ENCODE measurements at regions not wholly inside any gene's neighbourhood (a gene's known extent, or its start where the extent isn't known, plus 50 kb on each side); places are given as distances from the start of the nearest gene placed in this dataset.
A peak's percentile ranks its signal among the peaks of the same experiment; 100 is the strongest.

DNA sequence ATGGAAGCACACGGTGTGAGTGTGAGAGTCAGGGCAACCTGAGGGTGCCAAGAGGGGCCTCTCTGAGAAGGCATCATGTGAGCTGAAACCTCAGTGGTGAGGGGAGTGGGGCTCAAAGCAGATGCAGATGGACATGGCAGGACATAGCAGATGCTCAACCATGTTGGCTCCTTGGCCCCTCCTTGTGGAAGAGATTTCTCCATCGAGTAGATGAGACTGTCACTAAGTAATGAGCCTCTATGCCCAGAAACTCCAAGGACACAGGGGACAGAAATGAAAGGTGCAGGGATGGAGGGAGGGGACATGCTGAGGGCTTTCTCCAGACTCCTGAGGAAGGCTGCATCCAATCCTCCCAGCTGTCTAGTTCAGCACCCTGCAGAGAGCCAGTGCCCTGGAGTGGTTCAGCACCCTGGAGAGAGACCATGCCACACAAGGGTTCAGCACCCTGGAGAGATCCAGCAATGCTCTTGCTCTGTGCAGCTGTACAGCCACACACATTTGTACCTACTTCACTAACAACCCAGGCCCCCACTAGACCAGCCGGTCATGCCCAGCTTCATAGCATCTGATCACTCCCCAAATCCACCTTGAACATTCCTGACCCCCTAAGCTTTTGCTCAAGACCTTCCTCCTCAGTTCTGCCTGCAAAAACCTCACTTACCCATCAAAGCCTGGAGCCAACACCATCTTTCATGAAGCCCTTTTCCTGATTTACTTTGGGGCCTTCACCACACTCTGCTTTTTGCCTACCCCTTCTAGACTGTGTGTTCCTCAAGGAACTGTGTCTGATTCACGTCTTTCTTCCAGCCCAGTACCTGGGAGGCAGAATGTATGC lies 252.0 kb downstream of the CTTN start (continued):
- TF ChIP-seq, protein P1, sequence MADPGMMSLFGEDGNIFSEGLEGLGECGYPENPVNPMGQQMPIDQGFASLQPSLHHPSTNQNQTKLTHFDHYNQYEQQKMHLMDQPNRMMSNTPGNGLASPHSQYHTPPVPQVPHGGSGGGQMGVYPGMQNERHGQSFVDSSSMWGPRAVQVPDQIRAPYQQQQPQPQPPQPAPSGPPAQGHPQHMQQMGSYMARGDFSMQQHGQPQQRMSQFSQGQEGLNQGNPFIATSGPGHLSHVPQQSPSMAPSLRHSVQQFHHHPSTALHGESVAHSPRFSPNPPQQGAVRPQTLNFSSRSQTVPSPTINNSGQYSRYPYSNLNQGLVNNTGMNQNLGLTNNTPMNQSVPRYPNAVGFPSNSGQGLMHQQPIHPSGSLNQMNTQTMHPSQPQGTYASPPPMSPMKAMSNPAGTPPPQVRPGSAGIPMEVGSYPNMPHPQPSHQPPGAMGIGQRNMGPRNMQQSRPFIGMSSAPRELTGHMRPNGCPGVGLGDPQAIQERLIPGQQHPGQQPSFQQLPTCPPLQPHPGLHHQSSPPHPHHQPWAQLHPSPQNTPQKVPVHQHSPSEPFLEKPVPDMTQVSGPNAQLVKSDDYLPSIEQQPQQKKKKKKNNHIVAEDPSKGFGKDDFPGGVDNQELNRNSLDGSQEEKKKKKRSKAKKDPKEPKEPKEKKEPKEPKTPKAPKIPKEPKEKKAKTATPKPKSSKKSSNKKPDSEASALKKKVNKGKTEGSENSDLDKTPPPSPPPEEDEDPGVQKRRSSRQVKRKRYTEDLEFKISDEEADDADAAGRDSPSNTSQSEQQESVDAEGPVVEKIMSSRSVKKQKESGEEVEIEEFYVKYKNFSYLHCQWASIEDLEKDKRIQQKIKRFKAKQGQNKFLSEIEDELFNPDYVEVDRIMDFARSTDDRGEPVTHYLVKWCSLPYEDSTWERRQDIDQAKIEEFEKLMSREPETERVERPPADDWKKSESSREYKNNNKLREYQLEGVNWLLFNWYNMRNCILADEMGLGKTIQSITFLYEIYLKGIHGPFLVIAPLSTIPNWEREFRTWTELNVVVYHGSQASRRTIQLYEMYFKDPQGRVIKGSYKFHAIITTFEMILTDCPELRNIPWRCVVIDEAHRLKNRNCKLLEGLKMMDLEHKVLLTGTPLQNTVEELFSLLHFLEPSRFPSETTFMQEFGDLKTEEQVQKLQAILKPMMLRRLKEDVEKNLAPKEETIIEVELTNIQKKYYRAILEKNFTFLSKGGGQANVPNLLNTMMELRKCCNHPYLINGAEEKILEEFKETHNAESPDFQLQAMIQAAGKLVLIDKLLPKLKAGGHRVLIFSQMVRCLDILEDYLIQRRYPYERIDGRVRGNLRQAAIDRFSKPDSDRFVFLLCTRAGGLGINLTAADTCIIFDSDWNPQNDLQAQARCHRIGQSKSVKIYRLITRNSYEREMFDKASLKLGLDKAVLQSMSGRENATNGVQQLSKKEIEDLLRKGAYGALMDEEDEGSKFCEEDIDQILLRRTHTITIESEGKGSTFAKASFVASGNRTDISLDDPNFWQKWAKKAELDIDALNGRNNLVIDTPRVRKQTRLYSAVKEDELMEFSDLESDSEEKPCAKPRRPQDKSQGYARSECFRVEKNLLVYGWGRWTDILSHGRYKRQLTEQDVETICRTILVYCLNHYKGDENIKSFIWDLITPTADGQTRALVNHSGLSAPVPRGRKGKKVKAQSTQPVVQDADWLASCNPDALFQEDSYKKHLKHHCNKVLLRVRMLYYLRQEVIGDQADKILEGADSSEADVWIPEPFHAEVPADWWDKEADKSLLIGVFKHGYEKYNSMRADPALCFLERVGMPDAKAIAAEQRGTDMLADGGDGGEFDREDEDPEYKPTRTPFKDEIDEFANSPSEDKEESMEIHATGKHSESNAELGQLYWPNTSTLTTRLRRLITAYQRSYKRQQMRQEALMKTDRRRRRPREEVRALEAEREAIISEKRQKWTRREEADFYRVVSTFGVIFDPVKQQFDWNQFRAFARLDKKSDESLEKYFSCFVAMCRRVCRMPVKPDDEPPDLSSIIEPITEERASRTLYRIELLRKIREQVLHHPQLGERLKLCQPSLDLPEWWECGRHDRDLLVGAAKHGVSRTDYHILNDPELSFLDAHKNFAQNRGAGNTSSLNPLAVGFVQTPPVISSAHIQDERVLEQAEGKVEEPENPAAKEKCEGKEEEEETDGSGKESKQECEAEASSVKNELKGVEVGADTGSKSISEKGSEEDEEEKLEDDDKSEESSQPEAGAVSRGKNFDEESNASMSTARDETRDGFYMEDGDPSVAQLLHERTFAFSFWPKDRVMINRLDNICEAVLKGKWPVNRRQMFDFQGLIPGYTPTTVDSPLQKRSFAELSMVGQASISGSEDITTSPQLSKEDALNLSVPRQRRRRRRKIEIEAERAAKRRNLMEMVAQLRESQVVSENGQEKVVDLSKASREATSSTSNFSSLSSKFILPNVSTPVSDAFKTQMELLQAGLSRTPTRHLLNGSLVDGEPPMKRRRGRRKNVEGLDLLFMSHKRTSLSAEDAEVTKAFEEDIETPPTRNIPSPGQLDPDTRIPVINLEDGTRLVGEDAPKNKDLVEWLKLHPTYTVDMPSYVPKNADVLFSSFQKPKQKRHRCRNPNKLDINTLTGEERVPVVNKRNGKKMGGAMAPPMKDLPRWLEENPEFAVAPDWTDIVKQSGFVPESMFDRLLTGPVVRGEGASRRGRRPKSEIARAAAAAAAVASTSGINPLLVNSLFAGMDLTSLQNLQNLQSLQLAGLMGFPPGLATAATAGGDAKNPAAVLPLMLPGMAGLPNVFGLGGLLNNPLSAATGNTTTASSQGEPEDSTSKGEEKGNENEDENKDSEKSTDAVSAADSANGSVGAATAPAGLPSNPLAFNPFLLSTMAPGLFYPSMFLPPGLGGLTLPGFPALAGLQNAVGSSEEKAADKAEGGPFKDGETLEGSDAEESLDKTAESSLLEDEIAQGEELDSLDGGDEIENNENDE (IDR thresholded peaks at IDR 0.05; ENCODE audit: low read depth, low read length) = no peak
- TF ChIP-seq, protein P2, sequence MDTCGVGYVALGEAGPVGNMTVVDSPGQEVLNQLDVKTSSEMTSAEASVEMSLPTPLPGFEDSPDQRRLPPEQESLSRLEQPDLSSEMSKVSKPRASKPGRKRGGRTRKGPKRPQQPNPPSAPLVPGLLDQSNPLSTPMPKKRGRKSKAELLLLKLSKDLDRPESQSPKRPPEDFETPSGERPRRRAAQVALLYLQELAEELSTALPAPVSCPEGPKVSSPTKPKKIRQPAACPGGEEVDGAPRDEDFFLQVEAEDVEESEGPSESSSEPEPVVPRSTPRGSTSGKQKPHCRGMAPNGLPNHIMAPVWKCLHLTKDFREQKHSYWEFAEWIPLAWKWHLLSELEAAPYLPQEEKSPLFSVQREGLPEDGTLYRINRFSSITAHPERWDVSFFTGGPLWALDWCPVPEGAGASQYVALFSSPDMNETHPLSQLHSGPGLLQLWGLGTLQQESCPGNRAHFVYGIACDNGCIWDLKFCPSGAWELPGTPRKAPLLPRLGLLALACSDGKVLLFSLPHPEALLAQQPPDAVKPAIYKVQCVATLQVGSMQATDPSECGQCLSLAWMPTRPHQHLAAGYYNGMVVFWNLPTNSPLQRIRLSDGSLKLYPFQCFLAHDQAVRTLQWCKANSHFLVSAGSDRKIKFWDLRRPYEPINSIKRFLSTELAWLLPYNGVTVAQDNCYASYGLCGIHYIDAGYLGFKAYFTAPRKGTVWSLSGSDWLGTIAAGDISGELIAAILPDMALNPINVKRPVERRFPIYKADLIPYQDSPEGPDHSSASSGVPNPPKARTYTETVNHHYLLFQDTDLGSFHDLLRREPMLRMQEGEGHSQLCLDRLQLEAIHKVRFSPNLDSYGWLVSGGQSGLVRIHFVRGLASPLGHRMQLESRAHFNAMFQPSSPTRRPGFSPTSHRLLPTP (IDR thresholded peaks at IDR 0.05; ENCODE audit: borderline replicate concordance, extremely low read depth, insufficient read length) = no peak
- TF ChIP-seq ZNF780A (CRISPR knock-in tag; IDR thresholded peaks at IDR 0.05) (no peak), POLR2G (IDR thresholded peaks at IDR 0.05; ENCODE audit: low read depth, low read length) (no peak), NFRKB (IDR thresholded peaks at IDR 0.05; ENCODE audit: low read depth) (no peak), EZH2 (IDR thresholded peaks at IDR 0.05; ENCODE audit: borderline replicate concordance, low read depth, low read length) (no peak), ZNF282 (CRISPR knock-in tag; IDR thresholded peaks at IDR 0.05) (no peak), ZKSCAN3 (CRISPR knock-in tag; IDR thresholded peaks at IDR 0.05) (no peak)
- TF ChIP-seq, protein P3, sequence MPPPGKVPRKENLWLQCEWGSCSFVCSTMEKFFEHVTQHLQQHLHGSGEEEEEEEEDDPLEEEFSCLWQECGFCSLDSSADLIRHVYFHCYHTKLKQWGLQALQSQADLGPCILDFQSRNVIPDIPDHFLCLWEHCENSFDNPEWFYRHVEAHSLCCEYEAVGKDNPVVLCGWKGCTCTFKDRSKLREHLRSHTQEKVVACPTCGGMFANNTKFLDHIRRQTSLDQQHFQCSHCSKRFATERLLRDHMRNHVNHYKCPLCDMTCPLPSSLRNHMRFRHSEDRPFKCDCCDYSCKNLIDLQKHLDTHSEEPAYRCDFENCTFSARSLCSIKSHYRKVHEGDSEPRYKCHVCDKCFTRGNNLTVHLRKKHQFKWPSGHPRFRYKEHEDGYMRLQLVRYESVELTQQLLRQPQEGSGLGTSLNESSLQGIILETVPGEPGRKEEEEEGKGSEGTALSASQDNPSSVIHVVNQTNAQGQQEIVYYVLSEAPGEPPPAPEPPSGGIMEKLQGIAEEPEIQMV (tag; conservative IDR thresholded peaks at IDR 0.05; ENCODE audit: low read depth) = peak; percentile 72; the same call in 1 of the 2 replicates
- TF ChIP-seq, protein P4, sequence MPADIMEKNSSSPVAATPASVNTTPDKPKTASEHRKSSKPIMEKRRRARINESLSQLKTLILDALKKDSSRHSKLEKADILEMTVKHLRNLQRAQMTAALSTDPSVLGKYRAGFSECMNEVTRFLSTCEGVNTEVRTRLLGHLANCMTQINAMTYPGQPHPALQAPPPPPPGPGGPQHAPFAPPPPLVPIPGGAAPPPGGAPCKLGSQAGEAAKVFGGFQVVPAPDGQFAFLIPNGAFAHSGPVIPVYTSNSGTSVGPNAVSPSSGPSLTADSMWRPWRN (IDR thresholded peaks at IDR 0.05; ENCODE audit: low read depth) = no peak

All from K562 (cell line).